Fibroblast of villous mesenchyme (primary cell): ENCODE measurements at regions not wholly inside any gene's neighbourhood (a gene's known extent, or its start where the extent isn't known, plus 50 kb on each side); places are given as distances from the start of the nearest gene placed in this dataset.

ENCODE experiments used
- DNase-seq: peaks from one replicate; pipeline ENCODE4 v3.0.0-alpha.2; 2010; ENCODE audit warnings: low read depth
- H3K4me3 ChIP-seq: 2 replicates; pipeline ENCODE4 v1.5.1; 2011; ENCODE audit warnings: low read depth, mild to moderate bottlenecking, low read length
- CTCF ChIP-seq: IDR thresholded peaks from 2 replicates; pipeline ENCODE4 v1.5.1; 2012; ENCODE audit warnings: low read depth, mild to moderate bottlenecking, low read length; ENCODE audit not compliant: insufficient read depth

GRCh38 chr20:39233755-39234154 is 271.6 kb downstream of the DHX35 start:
- H3K4me3 ChIP-seq = no peak overlapping the region
- no peak for TF ChIP-seq CTCF
- DNase-seq = no peak

- TF ChIP-seq CTCF = no peak
- no peak for DNase-seq
- no peak overlapping the region for H3K4me3 ChIP-seq
Measured at GRCh38 chr20:39227416-39227815, 265.3 kb downstream of the DHX35 start.

GRCh38 chr20:39225978-39226377 is 263.8 kb downstream of the DHX35 start:
- H3K4me3 ChIP-seq = no peak overlapping the region
- no peak for DNase-seq
- TF ChIP-seq CTCF = no peak

GRCh38 chr20:39225536-39225935 is 263.4 kb downstream of the DHX35 start:
- H3K4me3 ChIP-seq = no peak overlapping the region
- TF ChIP-seq CTCF = no peak
- DNase-seq = no peak

- TF ChIP-seq CTCF = no peak
- H3K4me3 ChIP-seq = no peak overlapping the region
- DNase-seq = no peak
Measured at GRCh38 chr20:39222101-39222500, 260.0 kb downstream of the DHX35 start.

GRCh38 chr20:39216195-39216594 is 254.1 kb downstream of the DHX35 start:
- TF ChIP-seq CTCF = no peak
- DNase-seq = no peak
- H3K4me3 ChIP-seq = no peak overlapping the region

- H3K4me3 ChIP-seq = no peak overlapping the region
- DNase-seq = no peak
- no peak for TF ChIP-seq CTCF
Measured at GRCh38 chr20:39214828-39215227, 252.7 kb downstream of the DHX35 start.
